HL-60 (cell line): ENCODE measurements at regions not wholly inside any gene's neighbourhood (a gene's known extent, or its start where the extent isn't known, plus 50 kb on each side); places are given as distances from the start of the nearest gene placed in this dataset.

Experiments used
- DNase-seq, 2 experiments: peaks; one replicate each; pipeline ENCODE4 v3.0.0-alpha.2; 2010 to 2020; ENCODE audit warnings: low read depth in 1 of 2, low spot score in 1 of 2
- H3K27ac ChIP-seq: fragments of 250-450 bp; sonication (Bioruptor Pico); replicated peaks from 2 replicates; pipeline ENCODE4 v1.5.1; 2020; ENCODE audit warnings: mild to moderate bottlenecking, moderate library complexity
- H3K27me3 ChIP-seq: fragments of 250-450 bp; sonication (Bioruptor Pico); 2 replicates; pipeline ENCODE4 v1.5.1; 2021; ENCODE audit warnings: mild to moderate bottlenecking, moderate library complexity; ENCODE audit not compliant: insufficient read depth, poor library complexity, severe bottlenecking
- H3K4me3 ChIP-seq: replicated peaks from 2 replicates; pipeline ENCODE4 v1.5.1; 2011; ENCODE audit warnings: mild to moderate bottlenecking, control low read depth, low read length; ENCODE audit not compliant: insufficient read depth
- CTCF ChIP-seq: IDR thresholded peaks from one replicate; pipeline ENCODE4 v1.5.1; 2011; ENCODE audit warnings: low read length, control low read depth, inconsistent platforms; ENCODE audit not compliant: insufficient read depth
- GABPA ChIP-seq: IDR thresholded peaks from 2 replicates; pipeline ENCODE4 v1.6.1; 2012; ENCODE audit warnings: low read depth
- POLR2AphosphoS5 ChIP-seq: IDR thresholded peaks from 2 replicates; pipeline ENCODE4 v1.6.1; 2012; ENCODE audit warnings: low read depth
- REST ChIP-seq: IDR thresholded peaks from 2 replicates; pipeline ENCODE4 v1.6.1; 2012; ENCODE audit warnings: low read depth; ENCODE audit not compliant: insufficient replicate concordance
- SPI1 ChIP-seq: IDR thresholded peaks from 2 replicates; pipeline ENCODE4 v1.6.1; 2012; ENCODE audit warnings: low read depth, mild to moderate bottlenecking, borderline replicate concordance

- Histone ChIP-seq H3K27ac (no peak overlapping the region), H3K27me3 (no peaks in the 10 kb centered on the region), H3K4me3 (no peak overlapping the region)
- DNase-seq, result no peak
- TF ChIP-seq GABPA, result no peak
- no peak for TF ChIP-seq POLR2AphosphoS5
- TF ChIP-seq CTCF, result no peak
- no peak for TF ChIP-seq SPI1
- TF ChIP-seq REST, result no peak
Observed at GRCh38 chr5:68444833-68445232, 229.3 kb downstream of the PIK3R1 start.

GRCh38 chr5:68445257-68446069 lies 229.9 kb downstream of the PIK3R1 start:
- H3K4me3 ChIP-seq, result no peak overlapping the region
- no peaks in the 10 kb centered on the region for H3K27me3 ChIP-seq
- TF ChIP-seq SPI1 (no peak), GABPA (no peak), REST (no peak), POLR2AphosphoS5 (no peak), CTCF (no peak)
- no peak overlapping the region for H3K27ac ChIP-seq
- no peak for DNase-seq

- no peak for DNase-seq
- no peak for TF ChIP-seq GABPA
- H3K27me3 ChIP-seq, result no peaks in the 10 kb centered on the region
- H3K27ac ChIP-seq, result no peak overlapping the region
- no peak overlapping the region for H3K4me3 ChIP-seq
Observed at GRCh38 chr5:68446070-68446357, 230.5 kb downstream of the PIK3R1 start.

- TF ChIP-seq GABPA, result no peak
- no peak for TF ChIP-seq REST
- TF ChIP-seq CTCF, result no peak
- no peak for TF ChIP-seq POLR2AphosphoS5
- no peak for TF ChIP-seq SPI1
- DNase-seq, result no peak
- H3K27ac ChIP-seq, result no peak overlapping the region
Observed at GRCh38 chr5:68446487-68446894, 230.9 kb downstream of the PIK3R1 start.

More at GRCh38 chr5:68446487-68446894, 230.9 kb downstream of the PIK3R1 start:
- Histone ChIP-seq H3K4me3 (no peak overlapping the region), H3K27me3 (no peaks in the 10 kb centered on the region)
